ENCODE measurements at regions not wholly inside any gene's neighbourhood (a gene's known extent, or its start where the extent isn't known, plus 50 kb on each side); places are given as distances from the start of the nearest gene placed in this dataset.
A peak's percentile ranks its signal among the peaks of the same experiment; 100 is the strongest.

GRCh38 chr2:226657340-226658053 is 142.1 kb downstream of the IRS1 start (continued):
- TF ChIP-seq NFIB (CRISPR knock-in tag; IDR thresholded peaks at IDR 0.05; ENCODE audit: borderline replicate concordance): no peak
- no peak for TF ChIP-seq ZMAT3 (CRISPR knock-in tag; conservative IDR thresholded peaks at IDR 0.05)
- TF ChIP-seq HNRNPL (IDR thresholded peaks at IDR 0.05; ENCODE audit: low read depth, low read length): no peak
- peak; percentile 88; the same call in 1 of the 2 replicates for TF ChIP-seq ZNF609 (CRISPR knock-in tag; IDR thresholded peaks at IDR 0.05; ENCODE audit: borderline replicate concordance)
- no peak; the same call in 1 of the 2 replicates for TF ChIP-seq ZNF430 (CRISPR knock-in tag; IDR thresholded peaks at IDR 0.05)
- 0 out of 2 replicates have a peak, but pooled peaks have one; percentile 48 for TF ChIP-seq ZSCAN29 (CRISPR knock-in tag; conservative IDR thresholded peaks at IDR 0.05)
- TF ChIP-seq NFE2 (CRISPR knock-in tag; IDR thresholded peaks at IDR 0.05): no peak
- no peak for TF ChIP-seq FOXO4 (CRISPR knock-in tag; conservative IDR thresholded peaks at IDR 0.05)
- no peak for TF ChIP-seq ZNF557 (CRISPR knock-in tag; IDR thresholded peaks at IDR 0.05)
- no peak for TF ChIP-seq HOXA9 (CRISPR knock-in tag; IDR thresholded peaks at IDR 0.05; ENCODE audit: borderline replicate concordance)
- no peak for TF ChIP-seq ZBTB44 (CRISPR knock-in tag; IDR thresholded peaks at IDR 0.05)
- TF ChIP-seq ZNF564 (CRISPR knock-in tag; IDR thresholded peaks at IDR 0.05): no peak; the same call in 1 of the 2 replicates
- peak; percentile 54; the same call in 1 of the 2 replicates for TF ChIP-seq ARNTL (CRISPR knock-in tag; IDR thresholded peaks at IDR 0.05)
- no peak for TF ChIP-seq AHR (CRISPR knock-in tag; IDR thresholded peaks at IDR 0.05)
- peak; percentile 78 for TF ChIP-seq ZNF331 (CRISPR knock-in tag; IDR thresholded peaks at IDR 0.05)
- TF ChIP-seq ZNF574 (CRISPR knock-in tag; IDR thresholded peaks at IDR 0.05): no peak
- no peak for TF ChIP-seq ZNF121 (CRISPR knock-in tag; IDR thresholded peaks at IDR 0.05)
- TF ChIP-seq SOX6 (IDR thresholded peaks at IDR 0.05): no peak
- peak; percentile 97 for TF ChIP-seq SOX6 (CRISPR knock-in tag; IDR thresholded peaks at IDR 0.05)
- TF ChIP-seq ZNF501 (CRISPR knock-in tag; IDR thresholded peaks at IDR 0.05): no peak
- no peak for TF ChIP-seq ZNF44 (CRISPR knock-in tag; IDR thresholded peaks at IDR 0.05)
